ENCODE measurements at regions not wholly inside any gene's neighbourhood (a gene's known extent, or its start where the extent isn't known, plus 50 kb on each side); places are given as distances from the start of the nearest gene placed in this dataset.
"Not testable (repeated sequence)": the region's sequence is repeated elsewhere in the genome, so short reads cannot be mapped to it uniquely, and the experiment has no call there.

GRCh38 chr2:201946746-201947145 is 86.9 kb upstream of the FZD7 start:
- DNase-seq = not testable (repeated sequence)

DNA sequence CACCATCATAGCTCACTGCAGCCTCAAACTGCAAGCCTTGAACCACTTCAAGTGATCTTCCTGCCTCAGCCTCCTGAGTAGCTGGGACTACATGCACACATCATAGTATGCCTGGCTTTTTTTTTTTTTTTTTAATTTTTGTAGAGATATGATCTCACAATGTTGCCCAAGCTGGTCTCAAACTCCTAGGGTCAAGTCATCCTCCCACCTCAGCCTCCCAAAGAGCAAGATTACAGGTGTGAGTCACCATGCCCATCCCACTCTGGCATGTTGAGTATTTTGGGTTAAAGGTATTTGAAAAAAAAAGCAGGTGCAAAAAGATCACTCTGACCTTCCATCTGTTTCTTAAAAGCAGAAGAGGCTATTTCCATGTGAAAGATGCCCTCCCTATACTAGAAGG is 86.4 kb upstream of the FZD7 start:
- no peak for DNase-seq

GRCh38 chr2:201949181-201949926 is 84.3 kb upstream of the FZD7 start:
- DNase-seq = no peak

DNA sequence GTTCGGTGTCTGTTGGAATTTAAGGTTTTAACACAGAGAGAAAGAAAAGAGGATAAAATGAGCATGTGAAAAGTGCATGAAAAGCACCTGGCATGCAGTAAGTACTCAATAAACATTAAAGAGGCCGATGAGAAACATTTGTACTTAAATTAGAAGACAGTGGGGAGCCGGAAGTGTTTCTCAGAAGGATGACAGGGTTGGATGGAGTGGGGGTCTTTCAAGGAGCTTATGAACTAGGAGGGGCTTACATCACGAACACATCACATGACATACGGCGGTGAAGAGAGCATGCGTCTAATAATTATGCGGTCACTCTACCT is 83.8 kb upstream of the FZD7 start:
- DNase-seq = no peak

GRCh38 chr2:201950606-201951005 is 83.0 kb upstream of the FZD7 start:
- DNase-seq = no peak

GRCh38 chr2:201952187-201952586 is 81.5 kb upstream of the FZD7 start:
- no peak for DNase-seq

DNA sequence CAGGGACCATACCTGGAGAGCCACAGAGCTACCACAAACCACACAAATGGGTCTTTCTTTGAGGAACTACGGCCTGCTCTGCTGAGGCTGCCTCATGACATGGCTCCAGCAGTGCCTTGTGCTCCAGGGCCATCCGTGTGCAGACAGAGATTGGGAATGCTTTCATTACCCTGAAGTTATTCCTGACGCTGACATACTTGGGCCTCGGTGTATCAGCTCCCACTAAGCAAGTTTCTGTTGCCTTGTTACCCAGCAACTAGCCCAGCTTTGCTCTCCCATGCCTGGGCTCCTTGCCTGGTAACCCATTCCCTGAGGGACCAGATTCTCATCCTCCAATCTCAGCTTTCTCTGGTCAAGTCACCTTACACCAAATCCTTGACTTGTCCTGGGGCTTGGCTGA is 80.3 kb upstream of the FZD7 start:
- no peak for DNase-seq

- DNase-seq = no peak
Observed at GRCh38 chr2:201953880-201954279, 79.8 kb upstream of the FZD7 start.

GRCh38 chr2:201955231-201955630 is 78.4 kb upstream of the FZD7 start:
- no peak for DNase-seq

DNA sequence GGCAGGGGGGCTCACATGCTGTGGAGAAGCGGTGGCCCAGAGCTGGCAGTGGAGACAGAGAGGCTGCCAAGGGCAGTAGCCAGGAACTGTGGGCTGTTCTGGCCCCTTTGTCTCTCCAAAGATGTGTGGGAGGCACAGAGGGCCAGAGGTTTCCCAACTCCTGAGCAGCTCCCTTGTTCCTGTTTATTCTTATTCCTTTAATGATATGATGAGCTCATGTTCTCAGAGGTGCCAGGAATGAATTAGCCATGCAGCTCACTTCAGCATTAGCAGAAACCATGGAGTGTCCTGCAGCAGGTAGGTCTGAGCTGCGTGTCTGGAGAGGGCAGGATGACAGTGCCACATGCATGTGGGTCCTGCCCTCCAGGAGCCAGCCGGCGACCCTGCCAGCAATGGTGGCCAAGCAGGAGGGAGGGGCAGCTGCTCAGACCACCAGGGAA is 77.9 kb upstream of the FZD7 start:
- no peak for DNase-seq

- no peak for DNase-seq
Observed at GRCh38 chr2:201956361-201956760, 77.3 kb upstream of the FZD7 start.

DNA sequence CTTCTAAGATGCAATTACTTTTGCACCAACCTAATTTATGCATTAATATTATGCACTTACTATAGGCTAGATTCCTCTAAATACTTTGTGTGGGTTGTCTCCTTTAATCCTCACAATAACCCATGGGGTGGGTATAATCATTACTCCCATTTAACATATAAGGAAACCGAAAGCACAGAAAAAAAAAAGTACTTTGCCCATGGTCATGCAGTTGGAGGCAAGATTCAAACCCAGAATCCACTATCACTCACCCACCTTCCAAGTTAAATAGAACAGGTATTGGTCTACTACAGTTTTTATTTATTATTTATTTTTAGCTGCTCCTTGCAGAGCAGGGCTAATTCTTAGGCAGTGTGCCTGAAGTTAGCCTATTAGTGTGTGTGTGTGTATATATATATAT is 76.6 kb upstream of the FZD7 start:
- DNase-seq = no peak

DNA sequence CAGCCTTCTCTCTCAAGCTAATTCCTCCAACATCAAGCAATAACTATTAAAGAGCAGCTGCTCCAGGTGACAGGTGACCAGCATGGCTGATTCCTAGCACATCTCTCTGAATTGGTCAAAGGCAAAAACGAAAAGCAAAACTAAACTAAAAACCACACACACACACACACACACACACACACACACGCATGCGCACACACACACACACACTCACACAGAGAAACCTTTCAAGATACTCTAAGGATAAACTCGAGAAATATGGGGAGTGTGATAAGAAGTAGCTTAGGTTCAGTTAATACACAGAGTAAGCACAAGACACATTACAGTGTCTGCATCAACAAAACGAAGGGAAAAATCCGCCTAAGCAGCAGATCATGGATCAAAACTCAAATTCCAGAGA is 74.5 kb upstream of the FZD7 start:
- DNase-seq = no peak

GRCh38 chr2:201959626-201960025 is 74.0 kb upstream of the FZD7 start:
- DNase-seq = no peak

- no peak for DNase-seq
Observed at GRCh38 chr2:201960305-201960704, 73.3 kb upstream of the FZD7 start.

GRCh38 chr2:201961401-201961800 is 72.3 kb upstream of the FZD7 start:
- DNase-seq = no peak

DNA sequence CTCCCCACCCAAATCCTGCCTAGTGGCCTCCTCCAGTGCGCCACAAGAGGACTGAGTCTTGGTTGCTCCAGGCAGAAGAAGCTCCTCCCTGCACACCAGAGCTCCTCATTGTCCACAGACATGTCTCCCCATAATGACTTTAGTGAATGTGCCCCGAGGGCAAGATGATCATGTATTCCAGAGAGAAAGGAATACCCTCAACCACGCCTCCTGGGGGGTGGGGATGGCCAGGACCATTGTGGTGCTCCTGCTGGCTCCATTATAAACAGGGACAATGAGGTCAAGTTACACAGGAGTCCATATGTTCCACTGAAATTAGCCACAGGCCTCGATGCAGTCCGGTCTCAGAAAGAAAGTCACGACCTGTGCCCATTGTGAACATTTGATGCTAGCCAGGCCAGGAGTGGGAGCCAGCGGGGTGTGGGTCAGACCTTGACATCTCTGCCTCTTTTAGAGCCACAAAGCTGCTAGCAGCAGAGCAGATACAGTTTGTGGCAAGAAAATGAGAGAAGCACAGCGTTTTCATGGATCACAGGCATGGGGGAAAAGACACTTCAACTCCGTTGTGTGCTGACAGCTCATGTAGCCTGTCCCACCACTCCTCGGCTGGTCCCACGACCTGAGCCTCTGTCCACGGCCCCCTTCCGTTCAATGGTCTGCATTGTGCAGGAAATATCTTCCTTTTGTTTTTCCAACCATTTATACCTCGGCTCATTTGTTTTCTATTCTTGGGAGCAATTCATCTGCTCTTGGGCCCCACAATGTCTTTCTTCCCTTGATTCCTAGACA is 70.7 kb upstream of the FZD7 start:
- DNase-seq = no peak

- no peak for DNase-seq
Observed at GRCh38 chr2:201964011-201964410, 69.6 kb upstream of the FZD7 start.

GRCh38 chr2:201964631-201965206 is 68.9 kb upstream of the FZD7 start:
- peak; percentile 19 for DNase-seq

DNA sequence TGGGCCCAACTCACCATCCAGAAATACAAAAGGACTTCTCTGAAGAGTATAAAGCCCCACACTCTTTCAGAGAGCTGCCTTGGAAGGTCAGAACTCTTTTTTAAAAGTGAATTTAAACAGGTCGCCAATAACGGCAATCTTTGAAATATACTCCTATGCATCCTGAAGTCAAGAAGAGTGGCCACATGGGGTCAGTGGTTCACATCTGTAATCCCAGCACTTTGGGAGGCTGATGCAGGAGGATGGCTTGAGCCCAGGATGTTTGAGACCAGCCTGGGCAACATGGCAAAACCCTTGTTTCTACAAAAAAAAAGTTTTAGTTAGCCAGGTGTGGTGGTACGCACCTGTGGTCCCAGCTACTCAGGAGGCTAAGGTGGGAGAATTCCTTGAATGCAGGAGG is 68.1 kb upstream of the FZD7 start:
- DNase-seq = no peak

DNA sequence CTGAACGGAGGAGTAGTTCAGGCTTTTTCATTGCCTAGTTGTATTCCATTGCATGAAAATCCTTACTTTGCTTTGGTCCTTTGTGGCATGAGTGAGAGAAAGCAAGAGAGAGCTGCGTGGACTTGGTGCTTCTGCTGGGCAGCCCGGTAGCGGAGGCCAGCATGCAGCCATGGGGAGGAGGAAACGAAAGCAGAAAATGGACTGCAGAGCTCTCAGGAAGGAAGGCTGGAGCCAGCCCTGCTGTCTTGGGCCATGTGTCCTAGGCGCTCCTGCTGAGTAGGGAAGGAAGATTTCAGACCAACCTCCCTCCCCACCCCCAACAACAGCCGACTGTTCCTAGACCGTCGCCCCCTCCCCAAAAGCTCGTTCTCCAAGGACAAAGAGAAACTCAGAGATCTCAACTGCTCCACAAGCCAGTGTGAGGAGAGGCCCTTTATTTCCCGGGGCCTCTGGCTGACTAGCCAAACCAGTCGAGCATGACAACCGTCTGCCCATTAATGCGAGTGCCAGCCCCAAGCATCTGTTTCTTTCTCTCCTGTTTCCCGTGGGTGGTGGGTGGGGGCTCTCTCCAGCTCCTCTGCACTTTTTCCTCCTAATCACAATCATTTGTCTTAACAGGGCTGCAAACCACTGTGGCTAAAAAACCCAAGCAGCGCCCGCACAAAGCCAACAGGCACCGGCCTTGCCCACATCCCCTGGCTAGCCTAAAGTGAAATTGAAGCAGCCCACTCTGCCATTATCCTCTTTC is 66.8 kb upstream of the FZD7 start:
- DNase-seq = no peak

DNA sequence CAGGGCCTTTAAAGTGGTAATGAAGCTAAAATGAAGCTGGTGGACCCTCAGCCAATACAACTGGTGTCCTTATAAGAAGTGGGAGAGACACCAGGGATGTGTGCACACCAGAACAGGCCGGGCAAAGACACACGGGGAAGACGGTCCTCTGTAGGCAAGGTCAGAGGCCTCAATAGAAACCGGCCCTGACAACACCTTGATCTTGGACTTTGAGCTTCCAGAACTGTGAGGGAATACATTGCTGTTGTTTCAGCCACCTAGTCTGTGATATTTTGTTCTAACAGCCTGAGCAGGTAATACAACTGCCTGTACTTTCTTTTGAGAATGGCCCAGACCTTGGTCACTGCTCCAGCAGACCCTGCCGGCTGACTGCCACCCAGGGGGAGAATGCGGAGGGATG is 65.6 kb upstream of the FZD7 start:
- DNase-seq = no peak

DNA sequence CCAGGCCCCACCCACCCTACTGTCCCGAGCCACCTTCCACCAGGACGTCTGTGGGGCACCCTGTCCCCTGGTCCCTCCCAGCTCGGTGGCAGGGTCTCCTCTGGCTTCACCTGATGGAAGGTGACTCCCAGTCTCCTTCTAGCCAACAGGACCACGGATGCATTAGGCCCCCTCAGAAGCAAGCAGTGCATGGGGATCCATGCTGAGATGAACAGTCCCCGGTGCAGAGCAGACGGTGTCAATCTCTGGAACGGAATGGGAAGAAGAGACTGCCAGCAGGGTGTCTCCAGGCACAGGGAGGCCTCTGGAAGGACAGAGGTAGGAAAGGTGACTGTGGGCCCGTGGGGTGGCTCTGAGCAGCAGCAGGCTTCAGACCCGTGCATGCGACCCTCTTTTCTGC is 65.2 kb upstream of the FZD7 start:
- no peak for DNase-seq

All from CD4-positive, alpha-beta T cell treated with Interleukin-4 for 4 hours (primary cell).